Endothelial cell of umbilical vein (primary cell): ENCODE measurements at regions not wholly inside any gene's neighbourhood (a gene's known extent, or its start where the extent isn't known, plus 50 kb on each side); places are given as distances from the start of the nearest gene placed in this dataset.

ENCODE experiments used
- BruUV-seq: library from RNA; stranded (reverse); fragments of 400-500 nt; replicated peaks from 2 replicates; lab custom pipeline; 2021; lab: Mats Ljungman, UMichigan
- CTCF ChIA-PET: fragments of 300-600, 350-600 bp; sonication (Branson Sonifier 250); formaldehyde crosslinking; loops from one replicate; lab custom pipeline; 2021; ENCODE audit warnings: antibody characterized with exemption, inconsistent platforms; lab: Charles Lee
- POLR2A ChIA-PET: fragments of 300-600, 350-600 bp; sonication (Branson Sonifier 250); formaldehyde crosslinking; loops from one replicate; lab custom pipeline; 2021; ENCODE audit warnings: antibody characterized with exemption, inconsistent platforms; lab: Charles Lee
- DNase-seq: peaks from one replicate; pipeline ENCODE4 v3.0.0-alpha.2; 2011; ENCODE audit warnings: low read depth, low spot score
- FAIRE-seq: peaks from 2 replicates; lab custom pipeline; 2011; peaks lifted over from hg19 to GRCh38; lab: Jason Lieb, UNC
- H2AFZ ChIP-seq: 2 replicates; pipeline ENCODE4 v1.6.0; 2012; ENCODE audit warnings: low read depth, low read length, control low read depth, inconsistent platforms
- H3K27ac ChIP-seq: 2 replicates; pipeline ENCODE4 v1.5.1; 2011; ENCODE audit warnings: low read depth, mild to moderate bottlenecking, control low read depth, low read length, moderate library complexity; ENCODE audit not compliant: insufficient read depth
- H3K27me3 ChIP-seq, 2 experiments: 2 replicates each; pipeline versions ENCODE4 v1.6.0 to v1.6.1; 2011; ENCODE audit warnings: low read length in 2 of 2, mixed read lengths in 1 of 2; ENCODE audit not compliant: control insufficient read depth in 2 of 2, insufficient read depth in 2 of 2
- H3K36me3 ChIP-seq, 2 experiments: 2 replicates in 1 of 2; 3 replicates in 1 of 2; pipeline ENCODE4 v1.5.1; 2011; ENCODE audit warnings: low read length in 2 of 2, mild to moderate bottlenecking in 1 of 2, moderate library complexity in 1 of 2; ENCODE audit not compliant: control insufficient read depth in 2 of 2, insufficient read depth in 2 of 2; ENCODE audit errors: extremely low read depth in 1 of 2
- H3K4me1 ChIP-seq: 3 replicates; pipeline ENCODE4 v1.5.1; 2011; ENCODE audit warnings: mild to moderate bottlenecking, low read length; ENCODE audit not compliant: control insufficient read depth, insufficient read depth; ENCODE audit errors: extremely low read depth
- H3K4me2 ChIP-seq: 2 replicates; pipeline ENCODE4 v1.6.1; 2011; ENCODE audit warnings: low read length, control low read depth, mixed read lengths; ENCODE audit not compliant: insufficient read depth
- H3K4me3 ChIP-seq, 3 experiments: fragments of 200-600 bp in 1 of 3; sonication (generic), shearing (Covaris generic) in 1 of 3; replicated peaks in 1 of 3; 2 replicates each; pipeline ENCODE4 v1.5.1; 2011 to 2016; ENCODE audit warnings: control low read depth in 3 of 3, low read length in 3 of 3, mild to moderate bottlenecking in 2 of 3, inconsistent platforms in 1 of 3, low read depth in 1 of 3, moderate library complexity in 1 of 3; ENCODE audit not compliant: insufficient read depth in 1 of 3
- H3K79me2 ChIP-seq: 2 replicates; pipeline ENCODE4 v1.6.0; 2012; ENCODE audit warnings: low read length, inconsistent platforms; ENCODE audit not compliant: control insufficient read depth, insufficient read depth
- H3K9ac ChIP-seq: replicated peaks from 2 replicates; pipeline ENCODE3; 2011; ENCODE audit warnings: low read length, control low read depth; ENCODE audit not compliant: insufficient read depth; ENCODE audit errors: extremely low read depth
- H3K9me1 ChIP-seq: replicated peaks from 3 replicates; pipeline ENCODE4 v1.6.0; 2011; ENCODE audit warnings: mild to moderate bottlenecking, low read length; ENCODE audit not compliant: control insufficient read depth, insufficient read depth; ENCODE audit errors: extremely low read depth
- H3K9me3 ChIP-seq: replicated peaks from 2 replicates; pipeline ENCODE4 v1.5.1; 2012; ENCODE audit warnings: low read length, inconsistent platforms; ENCODE audit not compliant: control insufficient read depth, insufficient read depth
- H4K20me1 ChIP-seq: replicated peaks from 2 replicates; pipeline ENCODE3; 2011; ENCODE audit warnings: mild to moderate bottlenecking, low read length; ENCODE audit not compliant: control insufficient read depth, insufficient read depth; ENCODE audit errors: extremely low read depth
- EZH2 ChIP-seq: IDR thresholded peaks from 2 replicates; pipeline ENCODE4 v1.6.1; 2012; ENCODE audit warnings: borderline replicate concordance, low read depth, mild to moderate bottlenecking, moderate library complexity, low read length, inconsistent platforms; ENCODE audit not compliant: severe bottlenecking
- FOS ChIP-seq: IDR thresholded peaks from 2 replicates; pipeline ENCODE4 v1.6.1; 2011; ENCODE audit warnings: mild to moderate bottlenecking, low read length, moderate library complexity, borderline replicate concordance; ENCODE audit not compliant: insufficient read depth
- GATA2 ChIP-seq: IDR thresholded peaks from 2 replicates; pipeline ENCODE4 v1.7.0; 2011; ENCODE audit warnings: low read depth, mild to moderate bottlenecking, moderate library complexity, mixed read lengths, low read length; ENCODE audit not compliant: insufficient read length, insufficient read depth
- JUN ChIP-seq: IDR thresholded peaks from 2 replicates; pipeline ENCODE4 v1.6.1; 2011; ENCODE audit warnings: borderline replicate concordance, low read depth; ENCODE audit not compliant: insufficient read length, insufficient read depth
- MYC ChIP-seq: IDR thresholded peaks from one replicate; pipeline ENCODE4 v1.6.1; 2011; ENCODE audit warnings: mild to moderate bottlenecking, low read depth, low read length
- POLR2A ChIP-seq: IDR thresholded peaks from 2 replicates; pipeline ENCODE4 v1.6.1; 2012; ENCODE audit warnings: low read depth, mild to moderate bottlenecking, control low read depth, low read length
- POLR2AphosphoS5 ChIP-seq: IDR thresholded peaks from 2 replicates; pipeline ENCODE4 v1.6.1; 2012; ENCODE audit warnings: low read depth, mild to moderate bottlenecking, control low read depth, low read length, moderate library complexity; ENCODE audit not compliant: insufficient read depth
- dilution Hi-C: fragments of 300-500 bp; cut with MboI; formaldehyde crosslinking; loops from one replicate; pipeline ENCODE4 v1.15.0; 2019; ENCODE audit warnings: low sequenced_read_pairs; ENCODE audit not compliant: extremely low pct_ligation_motif_present
- intact Hi-C: fragments of 100-400 bp; cut with micrococcal nuclease; formaldehyde crosslinking; loops from one replicate; pipeline ENCODE4 v1.10.0; 2022
- TF ChIP-seq, protein P1 (sequence below), 2 donors: IDR thresholded peaks; 1 replicate in 1 of 2; 2 replicates in 1 of 2; pipeline ENCODE4 v1.5.1; 2011; ENCODE audit warnings: low read length in 2 of 2, mild to moderate bottlenecking in 2 of 2, moderate library complexity in 2 of 2, control low read depth in 1 of 2, inconsistent platforms in 1 of 2, low read depth in 1 of 2; ENCODE audit not compliant: insufficient read depth in 1 of 2; ENCODE audit errors: extremely low read depth in 1 of 2
- TF ChIP-seq, protein P2 (sequence below): IDR thresholded peaks from 2 replicates; pipeline ENCODE4 v1.6.1; 2011; ENCODE audit not compliant: insufficient read depth, insufficient read length

DNA sequence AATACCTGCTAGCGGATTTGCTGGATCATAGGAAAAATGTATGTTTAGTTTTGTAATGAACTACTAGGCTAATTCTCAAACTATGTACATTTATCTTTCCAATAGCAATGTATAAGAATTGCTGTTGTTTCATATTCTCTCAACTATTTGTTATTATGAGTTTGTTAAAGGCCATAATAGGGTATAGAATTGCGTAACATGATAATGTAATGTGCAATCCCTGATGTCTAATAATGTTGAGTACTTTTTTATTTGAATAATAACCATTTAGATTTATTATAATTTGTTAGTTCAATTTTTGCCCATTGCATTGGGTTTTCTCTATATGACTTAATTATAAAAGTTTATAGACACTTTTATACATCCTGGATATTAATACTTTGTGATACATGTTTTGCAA is 801.6 kb downstream of the LUZP2 start:
- no peaks in the 10 kb centered on the region for H3K9me1 ChIP-seq
- ChIA-PET CTCF (no interaction called here), POLR2A (no interaction called here)
- no peaks in the 10 kb centered on the region for H3K79me2 ChIP-seq
- DNase-seq (no peak), FAIRE-seq (no peak)
- no peaks in the 10 kb centered on the region for H3K27me3 ChIP-seq
- H3K4me3 ChIP-seq, result no peak overlapping the region
- H3K4me2 ChIP-seq, result no peak overlapping the region
- no peak overlapping the region for H3K9ac ChIP-seq
- TF ChIP-seq MYC (no peak), JUN (no peak), EZH2 (no peak)
- TF ChIP-seq, protein P1, sequence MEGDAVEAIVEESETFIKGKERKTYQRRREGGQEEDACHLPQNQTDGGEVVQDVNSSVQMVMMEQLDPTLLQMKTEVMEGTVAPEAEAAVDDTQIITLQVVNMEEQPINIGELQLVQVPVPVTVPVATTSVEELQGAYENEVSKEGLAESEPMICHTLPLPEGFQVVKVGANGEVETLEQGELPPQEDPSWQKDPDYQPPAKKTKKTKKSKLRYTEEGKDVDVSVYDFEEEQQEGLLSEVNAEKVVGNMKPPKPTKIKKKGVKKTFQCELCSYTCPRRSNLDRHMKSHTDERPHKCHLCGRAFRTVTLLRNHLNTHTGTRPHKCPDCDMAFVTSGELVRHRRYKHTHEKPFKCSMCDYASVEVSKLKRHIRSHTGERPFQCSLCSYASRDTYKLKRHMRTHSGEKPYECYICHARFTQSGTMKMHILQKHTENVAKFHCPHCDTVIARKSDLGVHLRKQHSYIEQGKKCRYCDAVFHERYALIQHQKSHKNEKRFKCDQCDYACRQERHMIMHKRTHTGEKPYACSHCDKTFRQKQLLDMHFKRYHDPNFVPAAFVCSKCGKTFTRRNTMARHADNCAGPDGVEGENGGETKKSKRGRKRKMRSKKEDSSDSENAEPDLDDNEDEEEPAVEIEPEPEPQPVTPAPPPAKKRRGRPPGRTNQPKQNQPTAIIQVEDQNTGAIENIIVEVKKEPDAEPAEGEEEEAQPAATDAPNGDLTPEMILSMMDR (IDR thresholded peaks at IDR 0.05; ENCODE audit: extremely low read depth in 1 of 2, insufficient read depth in 1 of 2, low read depth in 1 of 2, low read length in 2 of 2), result no peak
- no peaks in the 10 kb centered on the region for H4K20me1 ChIP-seq
- no TSS peak for BruUV-seq
- intact Hi-C loops, result no loop called here
- no peaks in the 10 kb centered on the region for H3K4me1 ChIP-seq
- no peaks in the 10 kb centered on the region for H3K36me3 ChIP-seq
- dilution Hi-C loops, result no loop called here
- peaks cover 3% of the 10 kb centered on the region for H3K9me3 ChIP-seq
- no peak overlapping the region for H3K27ac ChIP-seq
- H2AFZ ChIP-seq, result no peak overlapping the region

DNA sequence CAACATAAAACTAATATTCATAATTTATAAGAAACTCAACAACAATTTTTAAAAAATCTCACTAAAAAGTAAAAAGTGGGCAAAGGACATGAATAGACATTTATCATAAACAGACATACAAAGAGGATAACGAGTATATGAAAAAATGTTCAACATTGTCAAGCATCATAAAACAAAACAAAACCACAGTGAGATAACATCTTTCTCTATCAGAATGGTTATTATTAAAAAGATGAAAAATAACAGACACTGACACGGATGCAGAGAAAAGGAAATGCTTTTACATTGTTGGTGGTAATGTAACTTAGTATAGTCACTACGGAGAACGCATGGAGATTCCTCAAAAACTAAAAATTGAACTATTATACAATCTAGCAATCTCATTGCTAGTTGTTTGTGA is 813.0 kb downstream of the LUZP2 start:
- H4K20me1 ChIP-seq, result no peaks in the 10 kb centered on the region
- no peak overlapping the region for H3K4me2 ChIP-seq
- no peak for FAIRE-seq
- BruUV-seq, result no TSS peak
- ChIA-PET CTCF (no interaction called here), POLR2A (no interaction called here)
- DNase-seq, result no peak
- no peak overlapping the region for H3K4me3 ChIP-seq
- no peaks in the 10 kb centered on the region for H3K9me1 ChIP-seq
- H3K4me1 ChIP-seq, result no peaks in the 10 kb centered on the region
- no peaks in the 10 kb centered on the region for H3K9me3 ChIP-seq
- dilution Hi-C loops (no loop called here), intact Hi-C loops (no loop called here)
- no peaks in the 10 kb centered on the region for H3K27me3 ChIP-seq
- no peak overlapping the region for H3K27ac ChIP-seq
- no peaks in the 10 kb centered on the region for H3K79me2 ChIP-seq
- H3K36me3 ChIP-seq, result no peaks in the 10 kb centered on the region
- no peak overlapping the region for H2AFZ ChIP-seq
- TF ChIP-seq POLR2AphosphoS5 (no peak), POLR2A (no peak), MYC (no peak), JUN (no peak), FOS (no peak), GATA2 (no peak), EZH2 (no peak)
- TF ChIP-seq, protein P1 (IDR thresholded peaks at IDR 0.05; ENCODE audit: extremely low read depth in 1 of 2, insufficient read depth in 1 of 2, low read depth in 1 of 2, low read length in 2 of 2), result no peak
- TF ChIP-seq, protein P2, sequence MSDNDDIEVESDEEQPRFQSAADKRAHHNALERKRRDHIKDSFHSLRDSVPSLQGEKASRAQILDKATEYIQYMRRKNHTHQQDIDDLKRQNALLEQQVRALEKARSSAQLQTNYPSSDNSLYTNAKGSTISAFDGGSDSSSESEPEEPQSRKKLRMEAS, result no peak
- no peak overlapping the region for H3K9ac ChIP-seq
